ENCODE measurements at regions not wholly inside any gene's neighbourhood (a gene's known extent, or its start where the extent isn't known, plus 50 kb on each side); places are given as distances from the start of the nearest gene placed in this dataset.

DNA sequence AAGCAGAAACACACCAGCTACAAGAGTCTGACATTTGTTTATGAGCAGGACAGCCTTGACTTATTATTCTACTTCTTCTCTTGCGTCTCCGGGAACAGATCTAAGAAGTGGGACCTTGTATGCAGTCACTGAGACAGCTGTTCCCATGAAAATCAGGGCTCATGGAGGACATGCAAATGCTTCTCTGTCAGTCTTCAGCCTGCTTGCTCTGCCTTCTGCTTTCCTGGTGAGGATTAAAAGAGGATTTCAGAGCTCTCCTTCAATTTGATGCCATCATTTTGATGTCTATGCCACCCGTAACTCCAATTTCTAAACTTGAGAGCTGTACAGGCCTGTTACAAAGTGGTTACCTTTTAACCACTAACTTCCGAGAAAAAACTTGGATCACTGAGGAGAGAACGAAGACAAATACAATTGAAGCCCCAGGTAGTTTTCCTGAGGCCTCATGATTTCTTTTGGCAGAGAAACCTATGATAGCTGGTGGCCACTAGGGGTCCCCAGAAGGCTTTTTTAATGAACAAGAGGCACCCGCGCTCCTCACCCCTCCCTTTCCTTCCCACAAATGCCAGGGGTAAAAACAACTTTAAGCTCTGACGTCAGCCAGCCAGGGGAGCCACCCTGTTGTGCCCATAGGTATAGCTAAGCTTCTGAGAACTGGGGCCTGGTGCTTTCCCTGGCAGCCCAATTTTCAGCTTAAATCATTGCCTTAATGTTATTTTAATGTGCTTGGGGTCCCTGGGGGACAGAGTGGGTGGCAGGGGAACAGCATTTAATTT, 97.0 kb downstream of the DDIT4L start:
- TF ChIP-seq, protein P1, sequence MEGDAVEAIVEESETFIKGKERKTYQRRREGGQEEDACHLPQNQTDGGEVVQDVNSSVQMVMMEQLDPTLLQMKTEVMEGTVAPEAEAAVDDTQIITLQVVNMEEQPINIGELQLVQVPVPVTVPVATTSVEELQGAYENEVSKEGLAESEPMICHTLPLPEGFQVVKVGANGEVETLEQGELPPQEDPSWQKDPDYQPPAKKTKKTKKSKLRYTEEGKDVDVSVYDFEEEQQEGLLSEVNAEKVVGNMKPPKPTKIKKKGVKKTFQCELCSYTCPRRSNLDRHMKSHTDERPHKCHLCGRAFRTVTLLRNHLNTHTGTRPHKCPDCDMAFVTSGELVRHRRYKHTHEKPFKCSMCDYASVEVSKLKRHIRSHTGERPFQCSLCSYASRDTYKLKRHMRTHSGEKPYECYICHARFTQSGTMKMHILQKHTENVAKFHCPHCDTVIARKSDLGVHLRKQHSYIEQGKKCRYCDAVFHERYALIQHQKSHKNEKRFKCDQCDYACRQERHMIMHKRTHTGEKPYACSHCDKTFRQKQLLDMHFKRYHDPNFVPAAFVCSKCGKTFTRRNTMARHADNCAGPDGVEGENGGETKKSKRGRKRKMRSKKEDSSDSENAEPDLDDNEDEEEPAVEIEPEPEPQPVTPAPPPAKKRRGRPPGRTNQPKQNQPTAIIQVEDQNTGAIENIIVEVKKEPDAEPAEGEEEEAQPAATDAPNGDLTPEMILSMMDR (IDR thresholded peaks at IDR 0.05), result peak; percentile 68 to 85 (median 76)
- TF ChIP-seq POLR2AphosphoS5 (IDR thresholded peaks at IDR 0.05) (peak; percentile 27 to 28), POLR2A (IDR thresholded peaks at IDR 0.05; ENCODE audit: low read depth) (no peak), EP300 (IDR thresholded peaks at IDR 0.05) (no peak)
